T-helper 17 cell (primary cell): ENCODE measurements at regions not wholly inside any gene's neighbourhood (a gene's known extent, or its start where the extent isn't known, plus 50 kb on each side); places are given as distances from the start of the nearest gene placed in this dataset.

Experiments used
- ATAC-seq: fragments of 150-1000 bp; cut with Tn5 transposase; 2 replicates; pipeline ENCODE4 v1.10.0; 2021; ENCODE audit warnings: mild to moderate bottlenecking, moderate library complexity
- DNase-seq, 3 donors: peaks; one replicate each; pipeline versions ENCODE4 v3.0.0 to v3.0.0-alpha.2; 2020 to 2021
- H3K9me3 ChIP-seq: one replicate; pipeline ENCODE4 v1.7.0; 2013; ENCODE audit warnings: low read length, mild to moderate bottlenecking; ENCODE audit not compliant: control insufficient read depth, poor library complexity, severe bottlenecking
- H3K27ac Mint-ChIP-seq: one replicate; pipeline ENCODE4 v1.8.0; 2022; ENCODE audit warnings: mild to moderate bottlenecking, moderate library complexity, mixed read lengths
- H3K27me3 Mint-ChIP-seq: one replicate; pipeline ENCODE4 v1.8.0; 2022; ENCODE audit warnings: mixed read lengths
- H3K36me3 Mint-ChIP-seq: one replicate; pipeline ENCODE4 v1.8.0; 2022; ENCODE audit warnings: low read depth, mixed read lengths
- H3K4me1 Mint-ChIP-seq: one replicate; pipeline ENCODE4 v1.8.0; 2022; ENCODE audit warnings: mild to moderate bottlenecking, mixed read lengths
- H3K4me3 Mint-ChIP-seq: one replicate; pipeline ENCODE4 v1.8.0; 2022; ENCODE audit warnings: mild to moderate bottlenecking, moderate library complexity, mixed read lengths

- H3K27me3 Mint-ChIP-seq: peaks cover 17% of the 10 kb centered on the region
- H3K4me3 Mint-ChIP-seq: peak overlapping the region; percentile 0
- no peak for DNase-seq
Measured at GRCh38 chr10:78976825-78977755, 91.7 kb upstream of the ZMIZ1 start.

GRCh38 chr10:78979938-78980337 lies 88.8 kb upstream of the ZMIZ1 start:
- no peak overlapping the region for H3K27ac Mint-ChIP-seq
- H3K4me3 Mint-ChIP-seq: no peak overlapping the region
- H3K27me3 Mint-ChIP-seq: peaks cover 17% of the 10 kb centered on the region
- no peak for DNase-seq
- peaks cover 27% of the 10 kb centered on the region for H3K4me1 Mint-ChIP-seq
- H3K9me3 ChIP-seq: no peaks in the 10 kb centered on the region
- no peak for ATAC-seq
- H3K36me3 Mint-ChIP-seq: peaks cover 2% of the 10 kb centered on the region

More at GRCh38 chr10:78976825-78977755, 91.7 kb upstream of the ZMIZ1 start:
- Mint-ChIP-seq H3K4me1 (peaks cover 40% of the 10 kb centered on the region), H3K36me3 (peaks cover 2% of the 10 kb centered on the region), H3K27ac (peak overlapping the region; percentile 68)
- no peak for ATAC-seq
- H3K9me3 ChIP-seq: no peaks in the 10 kb centered on the region

- Mint-ChIP-seq H3K27me3 (peaks cover 17% of the 10 kb centered on the region), H3K36me3 (peaks cover 2% of the 10 kb centered on the region), H3K4me3 (no peak overlapping the region), H3K4me1 (peaks cover 24% of the 10 kb centered on the region), H3K27ac (no peak overlapping the region)
- no peaks in the 10 kb centered on the region for H3K9me3 ChIP-seq
- no peak for ATAC-seq
- DNase-seq: no peak
Measured at GRCh38 chr10:78980354-78980753, 88.4 kb upstream of the ZMIZ1 start.

DNA sequence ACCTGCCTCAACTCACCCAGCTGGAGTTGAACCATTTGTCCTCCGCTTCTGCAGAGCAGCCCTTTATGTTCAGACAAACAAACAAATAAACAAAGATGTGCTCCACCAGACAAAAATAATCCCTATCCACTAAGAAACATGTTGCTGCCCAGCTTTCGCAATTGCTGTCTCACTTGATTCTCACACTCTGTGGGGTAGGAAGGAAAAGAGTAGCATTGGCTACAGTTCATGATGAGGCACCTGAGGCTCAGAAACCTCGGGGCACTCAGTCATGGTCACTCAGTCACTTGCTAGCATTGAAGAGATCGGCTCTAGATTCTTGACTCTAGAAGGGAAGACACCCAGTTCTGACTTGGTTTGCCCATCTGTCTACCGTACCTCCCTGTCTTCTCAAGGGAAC lies 88.0 kb upstream of the ZMIZ1 start:
- Mint-ChIP-seq H3K27ac (no peak overlapping the region), H3K36me3 (peaks cover 2% of the 10 kb centered on the region), H3K27me3 (peaks cover 19% of the 10 kb centered on the region), H3K4me1 (peaks cover 24% of the 10 kb centered on the region), H3K4me3 (peak overlapping the region; percentile 19)
- DNase-seq (no peak), ATAC-seq (no peak)
- no peaks in the 10 kb centered on the region for H3K9me3 ChIP-seq

- peak; percentile 77 for ATAC-seq
- no peaks in the 10 kb centered on the region for H3K9me3 ChIP-seq
- DNase-seq: no peak
- Mint-ChIP-seq H3K27me3 (peaks cover 25% of the 10 kb centered on the region), H3K27ac (no peak overlapping the region), H3K4me1 (peaks cover 26% of the 10 kb centered on the region), H3K4me3 (no peak overlapping the region), H3K36me3 (peaks cover 2% of the 10 kb centered on the region)
Measured at GRCh38 chr10:78981257-78981969, 87.4 kb upstream of the ZMIZ1 start.

GRCh38 chr10:78981970-78982281 lies 86.8 kb upstream of the ZMIZ1 start:
- Mint-ChIP-seq H3K4me1 (peaks cover 27% of the 10 kb centered on the region), H3K27me3 (peaks cover 22% of the 10 kb centered on the region), H3K36me3 (no peaks in the 10 kb centered on the region), H3K27ac (no peak overlapping the region), H3K4me3 (no peak overlapping the region)
- DNase-seq (no peak), ATAC-seq (no peak)
- H3K9me3 ChIP-seq: no peaks in the 10 kb centered on the region

DNA sequence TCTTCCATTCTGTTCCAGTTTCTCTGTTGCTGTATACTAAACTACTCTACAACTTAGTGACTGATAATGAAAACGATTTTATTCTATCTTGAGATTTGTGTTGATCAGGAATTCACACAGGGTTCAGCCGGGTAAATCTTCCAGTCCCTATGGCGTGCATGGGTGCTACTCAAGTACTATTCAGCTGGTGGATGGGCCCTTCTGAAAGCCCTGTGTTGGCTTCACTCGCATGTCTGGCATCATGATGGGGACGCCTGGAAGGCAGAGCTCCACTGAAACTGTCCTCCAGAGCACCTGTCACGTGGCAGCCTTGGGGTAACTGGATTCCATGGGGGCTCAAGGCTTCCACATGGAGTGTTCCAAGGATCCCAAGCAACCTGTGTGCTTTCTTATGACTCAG lies 86.0 kb upstream of the ZMIZ1 start:
- Mint-ChIP-seq H3K36me3 (no peaks in the 10 kb centered on the region), H3K27me3 (peaks cover 18% of the 10 kb centered on the region), H3K4me1 (peaks cover 24% of the 10 kb centered on the region), H3K27ac (no peak overlapping the region), H3K4me3 (no peak overlapping the region)
- DNase-seq (no peak), ATAC-seq (no peak)
- H3K9me3 ChIP-seq: no peaks in the 10 kb centered on the region

DNA sequence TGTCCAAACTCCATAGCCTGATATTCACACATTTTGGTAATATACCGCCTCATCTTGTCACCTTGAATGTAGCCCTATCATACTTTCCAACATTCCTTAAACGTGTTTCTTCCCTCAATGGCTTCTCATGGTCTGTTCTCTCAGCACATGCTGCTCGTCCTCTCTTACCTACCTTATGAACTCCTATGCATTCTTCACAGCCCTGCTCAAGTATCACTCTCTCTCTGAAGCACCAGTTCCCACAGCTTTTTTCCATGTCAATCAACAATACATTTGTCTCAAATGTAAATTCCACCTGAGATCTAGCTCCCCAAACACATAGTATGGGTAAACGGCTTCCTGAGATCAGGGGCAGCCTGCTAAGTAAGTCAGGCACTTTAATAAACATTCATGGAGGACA lies 85.2 kb upstream of the ZMIZ1 start:
- H3K27me3 Mint-ChIP-seq: peaks cover 12% of the 10 kb centered on the region
- no peaks in the 10 kb centered on the region for H3K36me3 Mint-ChIP-seq
- H3K4me3 Mint-ChIP-seq: no peak overlapping the region
- H3K4me1 Mint-ChIP-seq: peaks cover 23% of the 10 kb centered on the region
- no peak for ATAC-seq
- no peak overlapping the region for H3K27ac Mint-ChIP-seq
- H3K9me3 ChIP-seq: no peaks in the 10 kb centered on the region
- no peak for DNase-seq

GRCh38 chr10:78985973-78986818 lies 82.6 kb upstream of the ZMIZ1 start:
- Mint-ChIP-seq H3K27me3 (peaks cover 12% of the 10 kb centered on the region), H3K4me3 (no peak overlapping the region), H3K36me3 (no peaks in the 10 kb centered on the region), H3K4me1 (peaks cover 14% of the 10 kb centered on the region), H3K27ac (peak overlapping the region; percentile 21)
- no peak for ATAC-seq
- no peak for DNase-seq
- H3K9me3 ChIP-seq: no peaks in the 10 kb centered on the region

- Mint-ChIP-seq H3K27me3 (peaks cover 7% of the 10 kb centered on the region), H3K36me3 (peaks cover 2% of the 10 kb centered on the region), H3K4me3 (no peak overlapping the region), H3K27ac (no peak overlapping the region), H3K4me1 (peaks cover 16% of the 10 kb centered on the region)
- no peak for ATAC-seq
- no peaks in the 10 kb centered on the region for H3K9me3 ChIP-seq
- no peak for DNase-seq
Measured at GRCh38 chr10:78991187-78991586, 77.6 kb upstream of the ZMIZ1 start.

- no peak overlapping the region for H3K27ac Mint-ChIP-seq
- no peak overlapping the region for H3K4me3 Mint-ChIP-seq
- no peaks in the 10 kb centered on the region for H3K9me3 ChIP-seq
- DNase-seq: no peak
- H3K27me3 Mint-ChIP-seq: peaks cover 8% of the 10 kb centered on the region
- peaks cover 2% of the 10 kb centered on the region for H3K36me3 Mint-ChIP-seq
- peaks cover 13% of the 10 kb centered on the region for H3K4me1 Mint-ChIP-seq
- peak; percentile 61 for ATAC-seq
Measured at GRCh38 chr10:78992333-78992732, 76.4 kb upstream of the ZMIZ1 start.

GRCh38 chr10:78993261-78993945 lies 75.4 kb upstream of the ZMIZ1 start:
- no peak overlapping the region for H3K4me3 Mint-ChIP-seq
- H3K27me3 Mint-ChIP-seq: peaks cover 12% of the 10 kb centered on the region
- peaks cover 2% of the 10 kb centered on the region for H3K36me3 Mint-ChIP-seq
- peaks cover 11% of the 10 kb centered on the region for H3K4me1 Mint-ChIP-seq
- ATAC-seq (no peak), DNase-seq (no peak)
- no peaks in the 10 kb centered on the region for H3K9me3 ChIP-seq
- H3K27ac Mint-ChIP-seq: peak overlapping the region; percentile 27
